Ishikawa (cell line): ENCODE measurements at regions not wholly inside any gene's neighbourhood (a gene's known extent, or its start where the extent isn't known, plus 50 kb on each side); places are given as distances from the start of the nearest gene placed in this dataset.

Source experiments
- CEBPB ChIP-seq: IDR thresholded peaks from 2 replicates; pipeline ENCODE4 v1.6.1; 2012
- CREB1 ChIP-seq: IDR thresholded peaks from 2 replicates; pipeline ENCODE4 v1.6.1; 2012; ENCODE audit warnings: low read depth
- EGR1 ChIP-seq: IDR thresholded peaks from 2 replicates; pipeline ENCODE4 v1.6.1; 2012
- EP300 ChIP-seq: IDR thresholded peaks from 2 replicates; pipeline ENCODE4 v1.6.1; 2012; ENCODE audit warnings: borderline replicate concordance
- FOXM1 ChIP-seq: IDR thresholded peaks from 2 replicates; pipeline ENCODE4 v1.6.1; 2012; ENCODE audit warnings: low read depth, borderline replicate concordance
- MAX ChIP-seq: IDR thresholded peaks from 2 replicates; pipeline ENCODE4 v1.6.1; 2012
- NFIC ChIP-seq: IDR thresholded peaks from 2 replicates; pipeline ENCODE4 v1.6.1; 2012
- RAD21 ChIP-seq: IDR thresholded peaks from 2 replicates; pipeline ENCODE4 v1.6.1; 2012; ENCODE audit warnings: low read depth
- REST ChIP-seq: IDR thresholded peaks from 2 replicates; pipeline ENCODE4 v1.6.1; 2012; ENCODE audit warnings: low read depth, mild to moderate bottlenecking
- TAF1 ChIP-seq: IDR thresholded peaks from 2 replicates; pipeline ENCODE4 v1.6.1; 2012; ENCODE audit warnings: low read depth, mild to moderate bottlenecking
- TCF12 ChIP-seq: IDR thresholded peaks from 2 replicates; pipeline ENCODE4 v1.6.1; 2012; ENCODE audit warnings: low read depth
- TEAD4 ChIP-seq: IDR thresholded peaks from 2 replicates; pipeline ENCODE4 v1.6.1; 2012
- USF1 ChIP-seq: IDR thresholded peaks from 2 replicates; pipeline ENCODE4 v1.6.1; 2012
- YY1 ChIP-seq: IDR thresholded peaks from 2 replicates; pipeline ENCODE4 v1.6.1; 2012; ENCODE audit warnings: low read depth
- ZBTB7A ChIP-seq: IDR thresholded peaks from 2 replicates; pipeline ENCODE4 v1.6.1; 2012; ENCODE audit warnings: low read depth

- TF ChIP-seq USF1: no peak
- TF ChIP-seq TEAD4: no peak
- no peak for TF ChIP-seq TCF12
- TF ChIP-seq REST: no peak
- no peak for TF ChIP-seq CREB1
- TF ChIP-seq EP300: no peak
Measured at GRCh38 chr6:156125844-156126243, 651.3 kb upstream of the ARID1B start.

GRCh38 chr6:156123731-156124130 is 653.4 kb upstream of the ARID1B start:
- no peak for TF ChIP-seq USF1
- no peak for TF ChIP-seq EP300
- no peak for TF ChIP-seq RAD21
- TF ChIP-seq TCF12: no peak
- TF ChIP-seq TEAD4: no peak
- TF ChIP-seq MAX: no peak
- no peak for TF ChIP-seq TAF1
- no peak for TF ChIP-seq FOXM1
- TF ChIP-seq ZBTB7A: no peak
- TF ChIP-seq EGR1: no peak
- no peak for TF ChIP-seq CEBPB
- TF ChIP-seq YY1: no peak
- TF ChIP-seq CREB1: no peak

GRCh38 chr6:156121973-156122372 is 655.2 kb upstream of the ARID1B start:
- TF ChIP-seq CEBPB: no peak
- no peak for TF ChIP-seq CREB1
- TF ChIP-seq MAX: no peak
- no peak for TF ChIP-seq REST
- no peak for TF ChIP-seq NFIC
- no peak for TF ChIP-seq YY1
- no peak for TF ChIP-seq TCF12
- TF ChIP-seq EGR1: no peak
- no peak for TF ChIP-seq TEAD4

GRCh38 chr6:156114541-156114940 is 658.9 kb upstream of the NOX3 start:
- TF ChIP-seq ZBTB7A: no peak
- TF ChIP-seq TAF1: no peak
- TF ChIP-seq FOXM1: no peak

GRCh38 chr6:156113631-156114030 is 658.0 kb upstream of the NOX3 start:
- TF ChIP-seq TCF12 (no peak), NFIC (no peak), FOXM1 (no peak), CEBPB (no peak), ZBTB7A (no peak), TAF1 (no peak), RAD21 (no peak)

GRCh38 chr6:156111913-156112312 is 656.3 kb upstream of the NOX3 start:
- TF ChIP-seq TCF12: no peak
- TF ChIP-seq RAD21: no peak
- no peak for TF ChIP-seq TAF1
- TF ChIP-seq USF1: no peak
- TF ChIP-seq CREB1: no peak
- TF ChIP-seq CEBPB: no peak
- no peak for TF ChIP-seq FOXM1
- no peak for TF ChIP-seq ZBTB7A
- no peak for TF ChIP-seq EP300
- TF ChIP-seq NFIC: no peak
- no peak for TF ChIP-seq TEAD4
- no peak for TF ChIP-seq MAX
- TF ChIP-seq EGR1: no peak
- TF ChIP-seq YY1: no peak
- TF ChIP-seq REST: no peak
